SW480 (cell line): ENCODE measurements at regions not wholly inside any gene's neighbourhood (a gene's known extent, or its start where the extent isn't known, plus 50 kb on each side); places are given as distances from the start of the nearest gene placed in this dataset.

Experiments
- DNase-seq: peaks from one replicate; pipeline ENCODE4 v3.0.0-alpha.2; 2016; ENCODE audit warnings: low spot score

GRCh38 chr12:65517656-65518210 lies 239.2 kb downstream of the MSRB3 start:
- DNase-seq, result no peak

GRCh38 chr12:65518771-65519170 lies 240.3 kb downstream of the MSRB3 start:
- DNase-seq, result no peak

GRCh38 chr12:65520658-65521057 lies 242.2 kb downstream of the MSRB3 start:
- no peak for DNase-seq

GRCh38 chr12:65522956-65523860 lies 244.7 kb downstream of the MSRB3 start:
- no peak for DNase-seq

GRCh38 chr12:65524666-65525065 lies 246.2 kb downstream of the MSRB3 start:
- no peak for DNase-seq

- no peak for DNase-seq
These were observed 247.1 kb downstream of the MSRB3 start for GRCh38 chr12:65525491-65526141.

GRCh38 chr12:65526311-65526710 lies 247.8 kb downstream of the MSRB3 start:
- DNase-seq, result no peak

GRCh38 chr12:65528127-65528526 lies 249.6 kb downstream of the MSRB3 start:
- DNase-seq, result no peak

- DNase-seq, result no peak
These were observed 250.6 kb downstream of the MSRB3 start for GRCh38 chr12:65529106-65529505.

GRCh38 chr12:65529771-65530435 lies 251.4 kb downstream of the MSRB3 start:
- no peak for DNase-seq

GRCh38 chr12:65532162-65532561 lies 253.7 kb downstream of the MSRB3 start:
- DNase-seq, result no peak

- peak; percentile 77 for DNase-seq
These were observed 254.3 kb downstream of the MSRB3 start for GRCh38 chr12:65532764-65533163.

- DNase-seq, result peak; percentile 26
These were observed 254.8 kb downstream of the MSRB3 start for GRCh38 chr12:65533177-65533883.

GRCh38 chr12:65534238-65534841 lies 255.9 kb downstream of the MSRB3 start:
- DNase-seq, result no peak

- DNase-seq, result no peak
These were observed 257.5 kb downstream of the MSRB3 start for GRCh38 chr12:65535946-65536345.

GRCh38 chr12:65536351-65536750 lies 257.9 kb downstream of the MSRB3 start:
- no peak for DNase-seq

GRCh38 chr12:65536876-65537681 lies 258.6 kb downstream of the MSRB3 start:
- DNase-seq, result peak; percentile 5

- DNase-seq, result no peak
These were observed 259.5 kb downstream of the MSRB3 start for GRCh38 chr12:65537978-65538377.

- no peak for DNase-seq
These were observed 260.5 kb downstream of the MSRB3 start for GRCh38 chr12:65539023-65539422.

- DNase-seq, result peak; percentile 7
These were observed 261.7 kb downstream of the MSRB3 start for GRCh38 chr12:65540140-65540539.

- DNase-seq, result no peak
These were observed 268.0 kb downstream of the MSRB3 start for GRCh38 chr12:65546528-65546927.
